ENCODE measurements at regions not wholly inside any gene's neighbourhood (a gene's known extent, or its start where the extent isn't known, plus 50 kb on each side); places are given as distances from the start of the nearest gene placed in this dataset.
"Not testable (repeated sequence)": the region's sequence is repeated elsewhere in the genome, so short reads cannot be mapped to it uniquely, and the experiment has no call there.

DNA sequence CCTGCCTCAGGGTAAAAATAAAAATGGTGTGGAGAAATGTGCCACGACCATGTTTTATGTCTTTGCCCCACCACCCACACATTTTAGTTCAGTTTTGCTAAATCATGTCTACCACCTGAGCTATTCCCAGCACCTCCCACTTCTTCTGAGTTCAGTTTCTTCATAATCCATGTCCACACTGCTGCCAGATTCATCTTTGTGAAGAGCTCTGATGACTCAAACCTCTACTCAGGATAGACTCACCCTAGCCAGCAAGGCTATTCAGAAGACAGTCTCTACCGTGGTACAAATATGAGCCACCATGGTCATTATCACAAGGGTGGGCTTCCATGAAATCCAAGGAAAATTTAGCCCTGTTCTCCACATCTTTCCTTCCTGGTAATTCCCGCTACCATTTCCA is 231.1 kb upstream of the PRKCQ start:
- no peak for DNase-seq (ENCODE audit: low read depth)

- DNase-seq (ENCODE audit: low read depth), result no peak
Observed at GRCh38 chr10:6803427-6803783, 223.3 kb upstream of the PRKCQ start.

DNA sequence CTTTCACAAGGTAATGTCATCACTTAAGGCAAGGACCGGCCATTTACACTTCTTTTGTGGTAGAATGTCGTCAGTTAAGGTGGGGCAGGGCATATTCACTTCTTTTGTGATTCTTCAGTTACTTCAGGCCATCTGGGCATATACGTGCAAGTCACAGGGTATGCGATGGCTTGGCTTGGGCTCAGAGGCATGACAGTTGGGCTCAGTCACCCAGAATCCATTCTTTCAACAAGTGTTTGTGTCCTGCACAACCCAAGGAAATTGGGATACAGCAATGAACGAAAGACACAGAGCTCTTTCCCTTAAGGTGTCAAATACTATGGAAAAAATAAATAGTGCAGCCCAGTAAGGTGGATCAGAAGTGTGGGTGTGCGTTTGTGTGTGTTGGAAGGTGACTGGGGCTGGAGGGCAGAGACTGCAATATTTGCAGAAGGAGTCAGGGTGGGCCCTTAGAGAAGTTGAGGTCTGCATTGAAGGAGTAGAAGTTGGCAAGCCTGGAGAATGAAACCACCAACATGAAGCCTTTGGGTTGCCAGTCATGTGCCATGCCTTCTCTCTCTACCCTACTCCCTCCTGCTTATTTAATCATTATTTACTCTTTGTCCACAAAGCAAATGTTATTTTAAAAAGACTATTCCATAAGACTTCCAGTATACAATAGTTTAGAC is 222.8 kb upstream of the PRKCQ start:
- DNase-seq (ENCODE audit: low read depth), result no peak

GRCh38 chr10:6796231-6796630 is 216.2 kb upstream of the PRKCQ start:
- no peak for DNase-seq (ENCODE audit: low read depth)

DNA sequence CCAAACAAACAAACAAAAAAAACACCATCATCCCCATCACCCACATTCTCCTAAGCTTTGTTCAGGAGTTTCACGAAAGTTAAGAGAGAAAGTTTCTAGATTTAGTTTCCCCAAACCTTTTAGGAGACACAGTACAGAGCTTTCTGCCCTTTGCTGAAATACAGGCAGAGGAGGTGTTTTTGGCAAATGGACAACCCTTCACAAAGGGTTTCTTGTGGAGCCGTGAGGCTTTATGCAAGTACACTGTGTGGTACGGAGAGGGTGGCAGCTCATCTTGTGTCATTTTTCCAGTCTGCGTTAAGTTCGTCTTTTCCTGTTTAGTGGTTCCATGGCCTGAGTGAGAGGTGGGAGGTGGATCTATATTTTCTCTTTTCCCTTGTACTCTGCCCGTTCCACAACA is 215.5 kb upstream of the PRKCQ start:
- DNase-seq (ENCODE audit: low read depth), result no peak

DNA sequence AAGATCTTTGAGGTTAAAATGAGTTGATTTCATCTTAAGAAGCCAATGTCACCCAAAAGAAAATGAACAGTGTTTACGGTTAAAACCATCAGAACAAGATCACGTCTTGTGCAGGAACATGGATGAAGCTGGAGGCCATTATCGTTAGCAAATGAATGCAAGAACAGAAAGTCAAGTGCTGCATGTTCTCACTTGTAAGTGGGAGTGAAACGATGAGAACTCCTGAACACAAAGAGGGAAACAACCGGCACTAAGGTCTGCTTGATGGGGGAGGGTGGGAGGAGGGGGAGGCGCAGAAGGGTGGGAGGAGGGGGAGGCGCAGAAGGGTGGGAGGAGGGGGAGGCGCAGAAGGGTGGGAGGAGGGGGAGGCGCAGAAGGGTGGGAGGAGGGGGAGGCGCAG is 214.8 kb upstream of the PRKCQ start:
- DNase-seq (ENCODE audit: low read depth), result not testable (repeated sequence)

DNA sequence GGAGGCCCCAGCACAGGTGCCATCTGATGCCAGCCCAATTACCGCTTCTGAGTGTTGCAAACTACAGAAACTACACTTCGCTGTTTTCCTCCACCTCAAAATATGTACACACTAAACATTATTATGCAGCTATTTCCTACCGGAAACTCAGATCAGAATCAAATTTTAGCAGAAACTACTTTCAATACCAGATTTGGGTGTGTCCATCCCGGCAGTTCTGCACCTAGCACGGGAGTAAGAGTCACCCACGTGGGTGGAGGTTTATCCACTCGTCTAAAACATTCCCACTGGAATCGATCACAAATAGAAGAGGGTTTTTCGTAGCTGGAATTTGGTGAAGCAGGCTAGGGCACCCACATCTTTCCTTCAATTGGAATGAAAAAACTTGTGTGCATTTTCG is 214.4 kb upstream of the PRKCQ start:
- no peak for DNase-seq (ENCODE audit: low read depth)

GRCh38 chr10:6788731-6789130 is 208.7 kb upstream of the PRKCQ start:
- DNase-seq (ENCODE audit: low read depth), result no peak

DNA sequence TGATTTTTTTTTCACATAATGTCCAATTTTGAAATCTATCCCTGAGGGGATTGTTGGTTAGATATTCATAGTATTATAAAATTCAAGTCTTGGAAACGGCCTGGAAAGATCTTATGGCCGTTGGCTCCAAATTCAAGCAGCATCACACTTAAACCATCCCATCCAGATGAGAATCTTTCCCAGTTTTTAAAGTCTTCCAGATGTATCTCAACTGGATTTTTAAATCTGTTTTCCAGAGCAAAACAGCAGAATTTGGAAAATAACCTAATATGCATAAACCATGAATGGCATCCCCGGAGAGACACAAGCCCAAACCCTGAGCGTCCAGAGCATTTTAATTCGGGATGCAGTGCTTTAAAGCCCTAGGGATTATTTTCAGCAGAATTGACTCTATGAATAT is 208.2 kb upstream of the PRKCQ start:
- DNase-seq (ENCODE audit: low read depth), result no peak

DNA sequence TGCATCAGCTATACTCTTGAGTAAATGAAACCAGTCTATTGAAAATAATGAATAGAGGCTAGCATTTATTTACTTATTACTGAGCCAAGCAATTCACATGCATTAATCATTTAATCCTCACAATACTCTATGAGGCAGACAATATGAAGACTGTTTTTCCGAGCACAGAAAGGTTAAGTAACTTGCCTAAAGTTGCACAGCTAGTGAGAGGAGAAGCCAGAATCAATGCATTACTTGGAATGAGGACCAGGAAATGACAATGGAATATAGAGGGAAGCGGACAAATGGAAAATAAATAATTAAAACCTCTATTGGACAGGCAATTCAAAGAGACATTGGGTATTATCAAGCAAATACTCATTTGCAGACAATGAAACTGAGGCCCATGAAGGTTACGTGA is 207.6 kb upstream of the PRKCQ start:
- no peak for DNase-seq (ENCODE audit: low read depth)

DNA sequence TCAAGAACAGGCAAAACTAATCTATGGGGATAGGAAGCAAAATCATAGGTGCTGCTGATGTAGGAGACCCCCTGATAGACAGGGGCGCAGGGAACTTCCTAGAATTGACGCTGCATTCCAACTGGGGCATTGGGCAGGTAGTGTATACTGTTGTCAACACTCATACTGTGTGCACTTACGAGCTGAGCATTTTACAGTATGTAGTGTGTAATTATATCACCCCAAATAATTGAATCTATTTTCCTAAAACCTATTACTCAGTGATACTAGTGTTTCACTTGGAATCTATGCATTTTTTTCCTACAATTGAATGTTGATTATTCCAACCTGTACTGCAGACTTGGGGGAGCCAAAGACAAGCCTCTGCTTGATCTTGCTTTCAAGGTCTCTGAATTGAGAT is 207.0 kb upstream of the PRKCQ start:
- DNase-seq (ENCODE audit: low read depth), result no peak

- peak; percentile 20 for DNase-seq (ENCODE audit: low read depth)
Observed at GRCh38 chr10:6786579-6787031, 206.5 kb upstream of the PRKCQ start.

- not testable (repeated sequence) for DNase-seq (ENCODE audit: low read depth)
Observed at GRCh38 chr10:6784429-6784828, 204.4 kb upstream of the PRKCQ start.

GRCh38 chr10:6783471-6783870 is 203.4 kb upstream of the PRKCQ start:
- no peak for DNase-seq (ENCODE audit: low read depth)

GRCh38 chr10:6782378-6782777 is 202.3 kb upstream of the PRKCQ start:
- DNase-seq (ENCODE audit: low read depth), result no peak

GRCh38 chr10:6781133-6781770 is 201.2 kb upstream of the PRKCQ start:
- no peak for DNase-seq (ENCODE audit: low read depth)

- DNase-seq (ENCODE audit: low read depth), result no peak
Observed at GRCh38 chr10:6780008-6780677, 200.1 kb upstream of the PRKCQ start.

GRCh38 chr10:6778992-6779701 is 199.1 kb upstream of the PRKCQ start:
- DNase-seq (ENCODE audit: low read depth), result peak; percentile 87

- DNase-seq (ENCODE audit: low read depth), result no peak
Observed at GRCh38 chr10:6776170-6776569, 196.1 kb upstream of the PRKCQ start.

GRCh38 chr10:6774406-6774805 is 194.3 kb upstream of the PRKCQ start:
- no peak for DNase-seq (ENCODE audit: low read depth)

- no peak for DNase-seq (ENCODE audit: low read depth)
Observed at GRCh38 chr10:6771331-6771730, 191.3 kb upstream of the PRKCQ start.

DNA sequence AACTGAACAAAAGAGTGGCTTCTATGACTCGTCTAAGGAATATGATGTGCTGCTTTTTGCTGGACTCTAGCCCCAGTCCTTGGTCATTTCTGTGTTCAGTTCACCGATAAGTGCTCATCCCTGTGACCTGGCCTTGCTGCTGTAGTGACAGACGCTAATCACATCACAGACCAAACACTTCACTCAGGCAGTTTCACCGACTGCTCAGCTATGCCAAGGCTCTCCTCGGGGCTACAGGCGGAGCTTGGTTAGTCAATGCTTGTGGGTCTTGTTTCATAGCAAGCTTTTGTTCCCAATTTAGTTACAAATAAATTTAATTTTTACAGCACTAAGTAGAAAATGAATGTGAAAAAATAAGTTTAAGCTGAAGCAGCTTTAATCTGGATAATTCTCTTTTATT is 190.8 kb upstream of the PRKCQ start:
- DNase-seq (ENCODE audit: low read depth), result no peak
